Ishikawa (cell line): ENCODE measurements at regions not wholly inside any gene's neighbourhood (a gene's known extent, or its start where the extent isn't known, plus 50 kb on each side); places are given as distances from the start of the nearest gene placed in this dataset.

Source experiments
- CEBPB ChIP-seq: IDR thresholded peaks from 2 replicates; pipeline ENCODE4 v1.6.1; 2012
- CREB1 ChIP-seq: IDR thresholded peaks from 2 replicates; pipeline ENCODE4 v1.6.1; 2012; ENCODE audit warnings: low read depth
- EGR1 ChIP-seq: IDR thresholded peaks from 2 replicates; pipeline ENCODE4 v1.6.1; 2012
- EP300 ChIP-seq: IDR thresholded peaks from 2 replicates; pipeline ENCODE4 v1.6.1; 2012; ENCODE audit warnings: borderline replicate concordance
- FOXM1 ChIP-seq: IDR thresholded peaks from 2 replicates; pipeline ENCODE4 v1.6.1; 2012; ENCODE audit warnings: low read depth, borderline replicate concordance
- MAX ChIP-seq: IDR thresholded peaks from 2 replicates; pipeline ENCODE4 v1.6.1; 2012
- RAD21 ChIP-seq: IDR thresholded peaks from 2 replicates; pipeline ENCODE4 v1.6.1; 2012; ENCODE audit warnings: low read depth
- REST ChIP-seq: IDR thresholded peaks from 2 replicates; pipeline ENCODE4 v1.6.1; 2012; ENCODE audit warnings: low read depth, mild to moderate bottlenecking
- TAF1 ChIP-seq: IDR thresholded peaks from 2 replicates; pipeline ENCODE4 v1.6.1; 2012; ENCODE audit warnings: low read depth, mild to moderate bottlenecking
- TEAD4 ChIP-seq: IDR thresholded peaks from 2 replicates; pipeline ENCODE4 v1.6.1; 2012
- YY1 ChIP-seq: IDR thresholded peaks from 2 replicates; pipeline ENCODE4 v1.6.1; 2012; ENCODE audit warnings: low read depth
- ZBTB7A ChIP-seq: IDR thresholded peaks from 2 replicates; pipeline ENCODE4 v1.6.1; 2012; ENCODE audit warnings: low read depth

GRCh38 chr20:11001764-11002540 lies 328.2 kb upstream of the JAG1 start:
- TF ChIP-seq TAF1 (no peak), CEBPB (no peak), MAX (no peak), RAD21 (no peak), EP300 (no peak), ZBTB7A (no peak), REST (no peak), TEAD4 (no peak), YY1 (no peak), CREB1 (no peak), EGR1 (no peak), FOXM1 (no peak)
